ENCODE measurements at regions not wholly inside any gene's neighbourhood (a gene's known extent, or its start where the extent isn't known, plus 50 kb on each side); places are given as distances from the start of the nearest gene placed in this dataset.

DNA sequence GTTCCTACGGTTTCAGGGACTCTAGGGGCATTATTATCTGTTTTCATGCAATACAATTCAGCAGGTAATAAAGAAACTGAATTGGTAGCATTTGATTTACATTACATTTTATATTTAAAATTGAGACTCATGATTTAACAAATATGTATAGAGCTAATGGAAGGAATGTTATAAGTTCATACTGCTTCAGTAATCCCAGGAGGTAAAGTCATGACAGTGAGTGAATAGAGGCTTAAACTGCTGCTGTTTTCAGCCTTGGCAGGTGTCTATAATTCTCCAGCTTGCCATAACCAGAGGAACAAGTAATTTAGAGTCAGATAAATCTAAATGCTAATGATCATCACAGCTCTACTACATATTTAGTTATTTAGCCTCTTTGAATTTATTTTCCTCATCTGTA is 360.8 kb upstream of the MANEA start:
- Histone ChIP-seq H3K4me1 (ENCODE audit: control extremely low read depth in 1 of 4, control insufficient read depth in 4 of 4, insufficient read depth in 4 of 4, low read length in 3 of 4) (no peaks in the 10 kb centered on the region), H3K36me3 (ENCODE audit: control insufficient read depth in 4 of 4, insufficient read depth in 4 of 4, low read length in 3 of 4) (no peaks in the 10 kb centered on the region), H3K27me3 (replicated peaks in 2 of 5; ENCODE audit: control insufficient read depth in 4 of 5, insufficient read depth in 5 of 5, low read length in 4 of 5) (no peaks in the 10 kb centered on the region), H3K27ac (ENCODE audit: insufficient read depth in 1 of 2, low read depth in 1 of 2, low read length in 2 of 2, poor library complexity in 1 of 2, severe bottlenecking in 2 of 2) (no peak overlapping the region), H3K4me3 (ENCODE audit: control insufficient read depth in 1 of 7, extremely low read depth in 1 of 7, insufficient read depth in 4 of 7, low read depth in 2 of 7, low read length in 6 of 7) (no peak overlapping the region), H3K9me3 (ENCODE audit: control extremely low read depth in 1 of 5, control insufficient read depth in 4 of 5, insufficient read depth in 2 of 5, low read depth in 1 of 5, low read length in 4 of 5) (no peaks in the 10 kb centered on the region)
- no CpG with 5 or more reads among the region's 1 CpG for whole genome bisulfite sequencing (ENCODE audit: insufficient coverage)
- no peak for DNase-seq
- ChIA-PET CTCF (interaction anchor here (0.8 kb wide), 1 partner anchor 66 kb away, joined by 3 read pairs; no protein-coding TSS in a partner anchor), POLR2A (no interaction called here)

DNA sequence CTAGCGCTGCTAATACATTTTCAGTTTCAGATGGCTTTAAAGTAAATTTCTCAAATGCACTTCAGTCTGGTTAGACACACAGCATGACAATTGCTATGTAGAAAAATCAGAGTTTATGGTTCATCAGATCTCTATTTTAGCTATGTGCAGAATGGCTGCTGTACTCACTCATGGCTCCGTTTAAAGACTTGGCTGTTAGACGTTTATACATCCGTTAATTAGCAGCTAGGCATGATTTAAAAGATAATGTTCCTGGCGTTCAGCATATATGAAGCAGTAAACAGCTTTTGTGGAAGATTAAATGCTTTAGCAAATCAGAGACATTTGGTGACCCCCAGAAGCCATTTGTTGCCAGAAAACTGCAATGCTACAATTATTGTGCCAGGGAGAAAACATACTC is 350.0 kb upstream of the MANEA start:
- Histone ChIP-seq H3K4me1 (ENCODE audit: control extremely low read depth in 1 of 4, control insufficient read depth in 4 of 4, insufficient read depth in 4 of 4, low read length in 3 of 4) (no peaks in the 10 kb centered on the region), H3K27ac (ENCODE audit: insufficient read depth in 1 of 2, low read depth in 1 of 2, low read length in 2 of 2, poor library complexity in 1 of 2, severe bottlenecking in 2 of 2) (no peak overlapping the region), H3K4me3 (ENCODE audit: control insufficient read depth in 1 of 7, extremely low read depth in 1 of 7, insufficient read depth in 4 of 7, low read depth in 2 of 7, low read length in 6 of 7) (no peak overlapping the region), H3K27me3 (replicated peaks in 2 of 5; ENCODE audit: control insufficient read depth in 4 of 5, insufficient read depth in 5 of 5, low read length in 4 of 5) (peaks cover 0 to 6% (median 0%) of the 10 kb centered on the region in 5 experiments), H3K36me3 (ENCODE audit: control insufficient read depth in 4 of 4, insufficient read depth in 4 of 4, low read length in 3 of 4) (no peaks in the 10 kb centered on the region), H3K9me3 (ENCODE audit: control extremely low read depth in 1 of 5, control insufficient read depth in 4 of 5, insufficient read depth in 2 of 5, low read depth in 1 of 5, low read length in 4 of 5) (no peaks in the 10 kb centered on the region)
- 53% methylated on average over 5 of the region's 5 CpGs for WGBS (ENCODE audit: insufficient coverage)
- DNase-seq: no peak
- POLR2A ChIA-PET: no interaction called here
- CTCF ChIA-PET: no interaction called here

DNA sequence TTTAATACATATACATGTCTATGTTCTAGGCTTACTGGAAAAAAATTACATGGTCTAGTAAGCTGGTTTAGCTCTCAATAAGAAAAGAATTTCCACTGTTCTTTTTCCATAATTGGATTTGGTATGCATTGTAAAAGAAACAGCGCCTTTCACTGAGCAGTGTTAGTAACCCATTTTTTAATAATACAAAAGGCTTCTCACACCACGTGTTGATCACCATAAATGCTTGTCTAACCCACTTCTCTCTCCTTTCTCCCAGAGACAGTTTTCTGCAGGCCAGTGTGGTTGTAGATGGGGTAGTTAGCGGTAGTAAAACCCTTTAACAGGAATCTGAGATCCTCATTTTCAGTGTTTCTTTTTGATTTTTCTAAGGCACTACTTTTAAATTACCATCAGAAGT is 348.7 kb upstream of the MANEA start:
- Histone ChIP-seq H3K9me3 (ENCODE audit: control extremely low read depth in 1 of 5, control insufficient read depth in 4 of 5, insufficient read depth in 2 of 5, low read depth in 1 of 5, low read length in 4 of 5) (no peaks in the 10 kb centered on the region), H3K27me3 (replicated peaks in 2 of 5; ENCODE audit: control insufficient read depth in 4 of 5, insufficient read depth in 5 of 5, low read length in 4 of 5) (peaks cover 0 to 6% (median 0%) of the 10 kb centered on the region in 5 experiments), H3K4me1 (ENCODE audit: control extremely low read depth in 1 of 4, control insufficient read depth in 4 of 4, insufficient read depth in 4 of 4, low read length in 3 of 4) (no peaks in the 10 kb centered on the region), H3K36me3 (ENCODE audit: control insufficient read depth in 4 of 4, insufficient read depth in 4 of 4, low read length in 3 of 4) (no peaks in the 10 kb centered on the region), H3K27ac (ENCODE audit: insufficient read depth in 1 of 2, low read depth in 1 of 2, low read length in 2 of 2, poor library complexity in 1 of 2, severe bottlenecking in 2 of 2) (no peak overlapping the region), H3K4me3 (ENCODE audit: control insufficient read depth in 1 of 7, extremely low read depth in 1 of 7, insufficient read depth in 4 of 7, low read depth in 2 of 7, low read length in 6 of 7) (no peak overlapping the region)
- DNase-seq: no peak
- ChIA-PET CTCF (no interaction called here), POLR2A (no interaction called here)
- 67% methylated on average over 1 of the region's 3 CpGs for WGBS (ENCODE audit: insufficient coverage)

DNA sequence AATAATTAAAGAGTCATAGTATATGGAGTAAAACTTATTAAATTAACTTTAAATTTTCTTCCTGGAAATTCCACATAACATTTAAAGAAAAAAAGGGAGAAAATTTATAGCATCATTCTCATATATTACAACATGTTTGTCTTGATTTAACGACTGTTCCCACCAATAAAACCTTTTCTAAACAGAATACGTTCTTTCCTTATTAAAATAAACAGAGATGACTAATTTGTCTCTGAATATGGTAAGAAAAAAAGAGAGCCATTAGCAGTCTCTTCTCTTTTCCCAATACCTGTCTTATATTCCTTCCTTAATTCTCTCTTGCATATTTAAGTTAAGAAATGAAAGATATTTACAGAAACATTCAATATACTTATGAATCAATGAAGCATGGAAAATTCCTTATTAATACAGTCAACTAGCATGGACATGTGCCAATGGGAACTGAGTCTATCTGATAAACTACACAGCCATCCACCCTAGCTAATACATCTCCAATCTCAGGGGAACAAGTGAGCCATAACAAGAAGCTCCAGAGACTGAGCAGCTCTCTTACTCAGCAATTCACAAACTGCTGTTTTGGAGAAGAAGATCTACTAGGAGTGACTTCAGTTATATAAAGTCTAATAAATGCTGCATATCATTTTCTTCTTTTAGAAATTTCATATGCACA is 347.1 kb upstream of the MANEA start:
- POLR2A ChIA-PET: no interaction called here
- Histone ChIP-seq H3K4me1 (ENCODE audit: control extremely low read depth in 1 of 4, control insufficient read depth in 4 of 4, insufficient read depth in 4 of 4, low read length in 3 of 4) (no peaks in the 10 kb centered on the region), H3K27me3 (replicated peaks in 2 of 5; ENCODE audit: control insufficient read depth in 4 of 5, insufficient read depth in 5 of 5, low read length in 4 of 5) (peaks cover 0 to 6% (median 0%) of the 10 kb centered on the region in 5 experiments), H3K27ac (ENCODE audit: insufficient read depth in 1 of 2, low read depth in 1 of 2, low read length in 2 of 2, poor library complexity in 1 of 2, severe bottlenecking in 2 of 2) (no peak overlapping the region), H3K36me3 (ENCODE audit: control insufficient read depth in 4 of 4, insufficient read depth in 4 of 4, low read length in 3 of 4) (no peaks in the 10 kb centered on the region), H3K9me3 (ENCODE audit: control extremely low read depth in 1 of 5, control insufficient read depth in 4 of 5, insufficient read depth in 2 of 5, low read depth in 1 of 5, low read length in 4 of 5) (no peaks in the 10 kb centered on the region), H3K4me3 (ENCODE audit: control insufficient read depth in 1 of 7, extremely low read depth in 1 of 7, insufficient read depth in 4 of 7, low read depth in 2 of 7, low read length in 6 of 7) (no peak overlapping the region)
- no CpG with 5 or more reads among the region's 2 CpGs for WGBS (ENCODE audit: insufficient coverage)
- CTCF ChIA-PET: no interaction called here
- no peak for DNase-seq

GRCh38 chr6:95231416-95231815 is 345.9 kb upstream of the MANEA start:
- Histone ChIP-seq H3K4me1 (ENCODE audit: control extremely low read depth in 1 of 4, control insufficient read depth in 4 of 4, insufficient read depth in 4 of 4, low read length in 3 of 4) (no peaks in the 10 kb centered on the region), H3K36me3 (ENCODE audit: control insufficient read depth in 4 of 4, insufficient read depth in 4 of 4, low read length in 3 of 4) (no peaks in the 10 kb centered on the region), H3K4me3 (ENCODE audit: control insufficient read depth in 1 of 7, extremely low read depth in 1 of 7, insufficient read depth in 4 of 7, low read depth in 2 of 7, low read length in 6 of 7) (no peak overlapping the region), H3K27ac (ENCODE audit: insufficient read depth in 1 of 2, low read depth in 1 of 2, low read length in 2 of 2, poor library complexity in 1 of 2, severe bottlenecking in 2 of 2) (no peak overlapping the region), H3K27me3 (replicated peaks in 2 of 5; ENCODE audit: control insufficient read depth in 4 of 5, insufficient read depth in 5 of 5, low read length in 4 of 5) (peaks cover 0 to 6% (median 0%) of the 10 kb centered on the region in 5 experiments), H3K9me3 (ENCODE audit: control extremely low read depth in 1 of 5, control insufficient read depth in 4 of 5, insufficient read depth in 2 of 5, low read depth in 1 of 5, low read length in 4 of 5) (no peaks in the 10 kb centered on the region)
- CTCF ChIA-PET: no interaction called here
- no peak for DNase-seq
- POLR2A ChIA-PET: no interaction called here

GRCh38 chr6:95232446-95232845 is 344.9 kb upstream of the MANEA start:
- no peak for DNase-seq
- Histone ChIP-seq H3K4me1 (ENCODE audit: control extremely low read depth in 1 of 4, control insufficient read depth in 4 of 4, insufficient read depth in 4 of 4, low read length in 3 of 4) (no peaks in the 10 kb centered on the region), H3K36me3 (ENCODE audit: control insufficient read depth in 4 of 4, insufficient read depth in 4 of 4, low read length in 3 of 4) (no peaks in the 10 kb centered on the region), H3K27ac (ENCODE audit: insufficient read depth in 1 of 2, low read depth in 1 of 2, low read length in 2 of 2, poor library complexity in 1 of 2, severe bottlenecking in 2 of 2) (no peak overlapping the region), H3K9me3 (ENCODE audit: control extremely low read depth in 1 of 5, control insufficient read depth in 4 of 5, insufficient read depth in 2 of 5, low read depth in 1 of 5, low read length in 4 of 5) (no peaks in the 10 kb centered on the region), H3K27me3 (replicated peaks in 2 of 5; ENCODE audit: control insufficient read depth in 4 of 5, insufficient read depth in 5 of 5, low read length in 4 of 5) (peaks cover 0 to 6% (median 0%) of the 10 kb centered on the region in 5 experiments), H3K4me3 (ENCODE audit: control insufficient read depth in 1 of 7, extremely low read depth in 1 of 7, insufficient read depth in 4 of 7, low read depth in 2 of 7, low read length in 6 of 7) (no peak overlapping the region)
- 88% methylated on average over 2 of the region's 4 CpGs for WGBS (ENCODE audit: insufficient coverage)
- ChIA-PET POLR2A (no interaction called here), CTCF (no interaction called here)

GRCh38 chr6:95233879-95234278 is 343.5 kb upstream of the MANEA start:
- Histone ChIP-seq H3K4me3 (ENCODE audit: control insufficient read depth in 1 of 7, extremely low read depth in 1 of 7, insufficient read depth in 4 of 7, low read depth in 2 of 7, low read length in 6 of 7) (no peak overlapping the region), H3K4me1 (ENCODE audit: control extremely low read depth in 1 of 4, control insufficient read depth in 4 of 4, insufficient read depth in 4 of 4, low read length in 3 of 4) (no peaks in the 10 kb centered on the region), H3K36me3 (ENCODE audit: control insufficient read depth in 4 of 4, insufficient read depth in 4 of 4, low read length in 3 of 4) (no peaks in the 10 kb centered on the region), H3K9me3 (ENCODE audit: control extremely low read depth in 1 of 5, control insufficient read depth in 4 of 5, insufficient read depth in 2 of 5, low read depth in 1 of 5, low read length in 4 of 5) (no peaks in the 10 kb centered on the region), H3K27ac (ENCODE audit: insufficient read depth in 1 of 2, low read depth in 1 of 2, low read length in 2 of 2, poor library complexity in 1 of 2, severe bottlenecking in 2 of 2) (no peak overlapping the region), H3K27me3 (replicated peaks in 2 of 5; ENCODE audit: control insufficient read depth in 4 of 5, insufficient read depth in 5 of 5, low read length in 4 of 5) (peaks cover 0 to 2% (median 0%) of the 10 kb centered on the region in 5 experiments)
- WGBS (ENCODE audit: insufficient coverage): 100% methylated on average over 1 of the region's 9 CpGs
- DNase-seq: no peak
- POLR2A ChIA-PET: no interaction called here
- CTCF ChIA-PET: no interaction called here

Measured in common myeloid progenitor, CD34-positive (primary cell).